ENCODE measurements at regions not wholly inside any gene's neighbourhood (a gene's known extent, or its start where the extent isn't known, plus 50 kb on each side); places are given as distances from the start of the nearest gene placed in this dataset.

GRCh38 chr13:29921542-29921941 lies 71.1 kb upstream of the UBL3 start:
- DNase-seq, result no peak
- in situ Hi-C loops (cut with HindIII; ENCODE audit: low pct_ligation_motif_present, low sequenced_read_pairs), result no loop called here

GRCh38 chr13:29920025-29920643 lies 69.7 kb upstream of the UBL3 start:
- Histone ChIP-seq H3K4me3 (ENCODE audit: low read depth, low read length) (no peak overlapping the region), H3K27ac (no peak overlapping the region), H3K36me3 (replicated peaks) (no peaks in the 10 kb centered on the region), H3K27me3 (replicated peaks) (no peaks in the 10 kb centered on the region)
- TF ChIP-seq CTCF (IDR thresholded peaks at IDR 0.05; ENCODE audit: low read depth, low read length, missing control alignments), result no peak
- DNase-seq, result no peak
- in situ Hi-C loops (cut with HindIII; ENCODE audit: low pct_ligation_motif_present, low sequenced_read_pairs), result no loop called here

More at GRCh38 chr13:29921542-29921941, 71.1 kb upstream of the UBL3 start:
- Histone ChIP-seq H3K4me3 (ENCODE audit: low read depth, low read length) (no peak overlapping the region), H3K27ac (no peak overlapping the region), H3K36me3 (replicated peaks) (no peaks in the 10 kb centered on the region), H3K27me3 (replicated peaks) (no peaks in the 10 kb centered on the region)
- TF ChIP-seq CTCF (IDR thresholded peaks at IDR 0.05; ENCODE audit: low read depth, low read length, missing control alignments), result no peak

- in situ Hi-C loops (cut with HindIII; ENCODE audit: low pct_ligation_motif_present, low sequenced_read_pairs), result no loop called here
- DNase-seq, result peak; percentile 83
- Histone ChIP-seq H3K27me3 (replicated peaks) (no peaks in the 10 kb centered on the region), H3K4me3 (ENCODE audit: low read depth, low read length) (no peak overlapping the region), H3K27ac (no peak overlapping the region), H3K36me3 (replicated peaks) (no peaks in the 10 kb centered on the region)
- no peak for TF ChIP-seq CTCF (IDR thresholded peaks at IDR 0.05; ENCODE audit: low read depth, low read length, missing control alignments)
These were observed 68.4 kb upstream of the UBL3 start for GRCh38 chr13:29918845-29919244.

GRCh38 chr13:29917650-29918049 lies 67.2 kb upstream of the UBL3 start:
- DNase-seq, result no peak
- in situ Hi-C loops (cut with HindIII; ENCODE audit: low pct_ligation_motif_present, low sequenced_read_pairs), result no loop called here

GRCh38 chr13:29914581-29914980 lies 64.2 kb upstream of the UBL3 start:
- Histone ChIP-seq H3K4me3 (ENCODE audit: low read depth, low read length) (no peak overlapping the region), H3K27ac (no peak overlapping the region), H3K36me3 (replicated peaks) (no peaks in the 10 kb centered on the region), H3K27me3 (replicated peaks) (no peaks in the 10 kb centered on the region)
- in situ Hi-C loops (cut with HindIII; ENCODE audit: low pct_ligation_motif_present, low sequenced_read_pairs), result no loop called here
- no peak for DNase-seq
- no peak for TF ChIP-seq CTCF (IDR thresholded peaks at IDR 0.05; ENCODE audit: low read depth, low read length, missing control alignments)

More at GRCh38 chr13:29917650-29918049, 67.2 kb upstream of the UBL3 start:
- Histone ChIP-seq H3K4me3 (ENCODE audit: low read depth, low read length) (no peak overlapping the region), H3K36me3 (replicated peaks) (no peaks in the 10 kb centered on the region), H3K27ac (no peak overlapping the region), H3K27me3 (replicated peaks) (no peaks in the 10 kb centered on the region)
- no peak for TF ChIP-seq CTCF (IDR thresholded peaks at IDR 0.05; ENCODE audit: low read depth, low read length, missing control alignments)
